ENCODE measurements at regions not wholly inside any gene's neighbourhood (a gene's known extent, or its start where the extent isn't known, plus 50 kb on each side); places are given as distances from the start of the nearest gene placed in this dataset.

DNA sequence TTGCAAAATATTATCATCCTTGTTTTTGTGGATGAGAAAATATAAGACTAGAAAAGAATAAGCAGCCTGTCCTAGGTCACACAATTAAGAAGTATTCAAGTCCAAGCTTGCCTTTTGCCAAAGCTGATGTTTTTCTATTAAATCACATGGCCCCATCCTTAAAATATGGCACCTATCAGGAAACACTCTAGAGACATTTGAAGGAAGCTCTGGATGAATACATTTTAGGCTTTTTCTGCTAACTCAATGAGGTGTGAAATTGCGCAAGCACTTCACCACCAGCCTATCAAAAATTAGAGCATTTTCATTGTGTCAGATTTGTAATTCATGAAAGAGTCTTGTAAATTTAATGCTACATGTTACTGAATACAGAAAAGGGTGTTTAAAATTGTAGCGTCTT is 251.1 kb upstream of the MAD2L1 start:
- no peak for TF ChIP-seq ZNF274 (IDR thresholded peaks at IDR 0.05; ENCODE audit: low read depth, low read length)
- no peak for TF ChIP-seq YY1 (IDR thresholded peaks at IDR 0.05; ENCODE audit: insufficient read depth, insufficient read length)
